ENCODE measurements at regions not wholly inside any gene's neighbourhood (a gene's known extent, or its start where the extent isn't known, plus 50 kb on each side); places are given as distances from the start of the nearest gene placed in this dataset.

DNA sequence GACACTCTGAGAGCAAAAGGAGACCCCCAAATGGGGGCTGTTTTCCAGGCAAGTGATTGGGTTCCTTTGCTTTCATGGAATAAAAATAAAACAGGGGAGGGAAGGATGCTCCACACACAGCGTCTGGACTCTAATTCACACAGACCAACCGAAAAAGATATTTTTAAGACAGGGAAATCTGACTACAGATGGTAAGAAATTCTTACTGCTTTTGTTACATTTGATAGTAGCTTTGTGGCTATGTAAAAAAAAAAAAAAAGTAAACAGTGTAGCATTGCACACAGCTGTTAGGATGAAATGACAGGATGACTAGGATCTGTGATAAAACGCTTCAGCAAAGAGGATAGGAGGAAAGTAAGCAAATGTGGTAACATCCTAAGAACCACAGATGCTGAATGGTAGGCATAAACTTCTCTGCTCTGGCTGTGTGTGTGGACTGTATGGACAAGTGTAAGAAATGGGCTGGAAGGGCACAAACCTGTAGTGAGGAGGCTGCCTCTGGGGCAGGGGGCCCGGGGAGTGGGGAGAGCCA is 207.6 kb downstream of the ANAPC1 start:
- TF ChIP-seq POLR2AphosphoS5 (IDR thresholded peaks at IDR 0.05) = no peak
- TF ChIP-seq, protein P1, sequence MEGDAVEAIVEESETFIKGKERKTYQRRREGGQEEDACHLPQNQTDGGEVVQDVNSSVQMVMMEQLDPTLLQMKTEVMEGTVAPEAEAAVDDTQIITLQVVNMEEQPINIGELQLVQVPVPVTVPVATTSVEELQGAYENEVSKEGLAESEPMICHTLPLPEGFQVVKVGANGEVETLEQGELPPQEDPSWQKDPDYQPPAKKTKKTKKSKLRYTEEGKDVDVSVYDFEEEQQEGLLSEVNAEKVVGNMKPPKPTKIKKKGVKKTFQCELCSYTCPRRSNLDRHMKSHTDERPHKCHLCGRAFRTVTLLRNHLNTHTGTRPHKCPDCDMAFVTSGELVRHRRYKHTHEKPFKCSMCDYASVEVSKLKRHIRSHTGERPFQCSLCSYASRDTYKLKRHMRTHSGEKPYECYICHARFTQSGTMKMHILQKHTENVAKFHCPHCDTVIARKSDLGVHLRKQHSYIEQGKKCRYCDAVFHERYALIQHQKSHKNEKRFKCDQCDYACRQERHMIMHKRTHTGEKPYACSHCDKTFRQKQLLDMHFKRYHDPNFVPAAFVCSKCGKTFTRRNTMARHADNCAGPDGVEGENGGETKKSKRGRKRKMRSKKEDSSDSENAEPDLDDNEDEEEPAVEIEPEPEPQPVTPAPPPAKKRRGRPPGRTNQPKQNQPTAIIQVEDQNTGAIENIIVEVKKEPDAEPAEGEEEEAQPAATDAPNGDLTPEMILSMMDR (IDR thresholded peaks at IDR 0.05) = no peak
- no peak for TF ChIP-seq POLR2A (IDR thresholded peaks at IDR 0.05)

Data from sigmoid colon (tissue), 4 donors.